ENCODE measurements at regions not wholly inside any gene's neighbourhood (a gene's known extent, or its start where the extent isn't known, plus 50 kb on each side); places are given as distances from the start of the nearest gene placed in this dataset.

DNA sequence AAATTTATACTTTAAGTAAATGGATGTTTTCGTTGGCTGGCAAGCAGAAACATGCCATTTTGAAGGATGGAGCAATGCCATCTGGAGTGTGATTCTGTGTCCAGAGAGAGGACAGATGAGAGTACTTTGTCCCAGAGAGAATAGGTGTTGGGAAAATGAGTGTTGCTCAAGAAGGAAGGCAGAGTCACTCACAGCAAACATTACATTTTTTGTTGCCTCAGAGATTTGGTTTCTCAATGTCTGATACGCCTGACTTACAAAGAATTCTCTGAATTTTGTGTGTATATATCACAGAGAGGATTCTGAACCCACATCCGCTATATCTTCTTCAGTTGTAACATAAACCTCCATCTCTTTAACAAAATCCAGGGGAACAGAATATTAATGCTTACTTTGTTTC lies 102.8 kb upstream of the PCDH18 start:
- no peaks in the 10 kb centered on the region for H3K27me3 ChIP-seq (ENCODE audit: control insufficient read depth in 3 of 3, insufficient read depth in 3 of 3, low read depth in 1 of 3, low read length in 3 of 3)
- DNase-seq (ENCODE audit: low spot score) = no peak
- H2AK5ac ChIP-seq (ENCODE audit: low read depth, low read length) = no peak overlapping the region
- no peak overlapping the region for H2BK15ac ChIP-seq (ENCODE audit: low read length)
- peaks cover 3% of the 10 kb centered on the region in 2 donors for H3K9me3 ChIP-seq (replicated peaks in 1 of 2; ENCODE audit: control insufficient read depth in 2 of 2, insufficient read depth in 1 of 2, low read depth in 1 of 2, low read length in 2 of 2)
- H2BK120ac ChIP-seq (ENCODE audit: low read depth, low read length) = no peak overlapping the region
- peaks cover 0 to 2% of the 10 kb centered on the region in 2 donors for H3K4me1 ChIP-seq (ENCODE audit: control insufficient read depth in 2 of 2, insufficient read depth in 1 of 2, low read depth in 1 of 2, low read length in 2 of 2)
- H3K4me2 ChIP-seq (ENCODE audit: insufficient read depth, low read length, poor library complexity, severe bottlenecking) = no peak overlapping the region
- peak overlapping the region; percentile 38 for H2AFZ ChIP-seq (ENCODE audit: low read length)
- H3K14ac ChIP-seq (ENCODE audit: low read length) = no peak overlapping the region
- no peak overlapping the region for H2BK12ac ChIP-seq (ENCODE audit: low read length)
- H3K4me3 ChIP-seq (ENCODE audit: low read length in 2 of 2) = no peak overlapping the region
- no peak overlapping the region for H3K27ac ChIP-seq (replicated peaks; ENCODE audit: low read length)
- WGBS, 2 donors (ENCODE audit: extremely low coverage in 2 of 2, insufficient read length in 2 of 2, insufficient replicate concordance in 1 of 2) = no CpG with 5 or more reads among the region's 3 CpGs
- H3K79me1 ChIP-seq (ENCODE audit: low read depth, low read length) = no peaks in the 10 kb centered on the region
- H3K4ac ChIP-seq (ENCODE audit: low read length) = no peak overlapping the region
- no peak overlapping the region for H3K9ac ChIP-seq (ENCODE audit: low read depth, low read length, poor library complexity)
- no peak overlapping the region for H2BK5ac ChIP-seq (ENCODE audit: low read length)
- H4K91ac ChIP-seq (ENCODE audit: low read depth, low read length, poor library complexity) = no peak overlapping the region
- no peaks in the 10 kb centered on the region for H3K36me3 ChIP-seq (replicated peaks in 1 of 2; ENCODE audit: control insufficient read depth in 2 of 2, insufficient read depth in 2 of 2, low read length in 2 of 2)
- no peak overlapping the region for H4K8ac ChIP-seq (ENCODE audit: low read depth, low read length)
- H3K18ac ChIP-seq (ENCODE audit: low read length) = no peak overlapping the region
- no peak overlapping the region for H3K23ac ChIP-seq (ENCODE audit: low read depth, low read length, poor library complexity)

DNA sequence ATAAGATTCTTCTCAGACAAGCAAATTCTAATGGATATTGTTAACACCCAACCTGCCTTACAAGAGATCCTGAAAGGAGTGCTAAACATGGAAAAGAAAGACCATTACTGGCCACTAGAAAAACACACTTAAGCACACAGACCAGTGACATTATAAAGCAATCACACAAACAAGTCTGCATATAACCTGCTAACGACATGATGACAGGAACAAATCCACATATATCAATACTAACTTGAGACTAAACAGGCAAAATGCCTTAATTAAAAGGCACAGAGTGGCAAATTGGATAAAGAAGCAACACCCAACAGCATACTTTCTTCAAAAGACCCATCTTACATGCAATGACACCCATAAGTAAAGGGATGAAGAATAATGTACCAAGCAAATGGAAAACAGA lies 100.5 kb upstream of the PCDH18 start:
- no peak overlapping the region for H3K14ac ChIP-seq (ENCODE audit: low read length)
- H3K4me3 ChIP-seq (ENCODE audit: low read length in 2 of 2) = no peak overlapping the region
- H3K27me3 ChIP-seq (ENCODE audit: control insufficient read depth in 3 of 3, insufficient read depth in 3 of 3, low read depth in 1 of 3, low read length in 3 of 3) = no peaks in the 10 kb centered on the region
- no peak overlapping the region for H3K18ac ChIP-seq (ENCODE audit: low read length)
- H3K36me3 ChIP-seq (replicated peaks in 1 of 2; ENCODE audit: control insufficient read depth in 2 of 2, insufficient read depth in 2 of 2, low read length in 2 of 2) = no peaks in the 10 kb centered on the region
- H3K4me2 ChIP-seq (ENCODE audit: insufficient read depth, low read length, poor library complexity, severe bottlenecking) = no peak overlapping the region
- H2BK12ac ChIP-seq (ENCODE audit: low read length) = no peak overlapping the region
- H3K4ac ChIP-seq (ENCODE audit: low read length) = no peak overlapping the region
- H3K79me1 ChIP-seq (ENCODE audit: low read depth, low read length) = no peaks in the 10 kb centered on the region
- DNase-seq (ENCODE audit: low spot score) = no peak
- no peak overlapping the region for H2AK5ac ChIP-seq (ENCODE audit: low read depth, low read length)
- H3K23ac ChIP-seq (ENCODE audit: low read depth, low read length, poor library complexity) = no peak overlapping the region
- no peak overlapping the region for H2AFZ ChIP-seq (ENCODE audit: low read length)
- no peak overlapping the region for H2BK120ac ChIP-seq (ENCODE audit: low read depth, low read length)
- no peak overlapping the region for H2BK5ac ChIP-seq (ENCODE audit: low read length)
- H2BK15ac ChIP-seq (ENCODE audit: low read length) = no peak overlapping the region
- no peak overlapping the region for H4K91ac ChIP-seq (ENCODE audit: low read depth, low read length, poor library complexity)
- no peak overlapping the region for H4K8ac ChIP-seq (ENCODE audit: low read depth, low read length)
- H3K27ac ChIP-seq (replicated peaks; ENCODE audit: low read length) = no peak overlapping the region
- peaks cover 3% of the 10 kb centered on the region in 2 donors for H3K9me3 ChIP-seq (replicated peaks in 1 of 2; ENCODE audit: control insufficient read depth in 2 of 2, insufficient read depth in 1 of 2, low read depth in 1 of 2, low read length in 2 of 2)
- no peak overlapping the region for H3K9ac ChIP-seq (ENCODE audit: low read depth, low read length, poor library complexity)
- peaks cover 0 to 2% of the 10 kb centered on the region in 2 donors for H3K4me1 ChIP-seq (ENCODE audit: control insufficient read depth in 2 of 2, insufficient read depth in 1 of 2, low read depth in 1 of 2, low read length in 2 of 2)
- WGBS, 2 donors (ENCODE audit: extremely low coverage in 2 of 2, insufficient read length in 2 of 2, insufficient replicate concordance in 1 of 2) = no CpG with 5 or more reads among the region's 1 CpG

DNA sequence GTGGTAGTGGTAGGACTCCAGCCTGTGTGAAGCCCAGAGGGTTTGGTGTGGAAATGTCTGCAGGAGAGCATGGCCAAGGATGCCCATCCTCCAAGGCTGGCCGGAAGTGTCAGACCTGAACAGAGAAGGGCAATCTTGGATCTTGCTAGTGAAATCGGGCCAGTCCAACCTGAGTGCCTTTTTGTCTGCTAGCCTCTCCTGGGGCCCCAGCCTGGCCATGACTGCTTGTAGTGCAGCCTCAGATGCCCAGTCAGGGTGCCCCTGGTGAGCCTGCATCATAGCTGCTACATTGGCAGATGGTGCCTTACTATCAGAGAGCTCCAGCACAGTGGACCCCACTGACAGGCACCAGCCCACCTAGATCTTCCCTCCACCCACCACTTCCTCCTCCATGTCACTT lies 99.3 kb upstream of the PCDH18 start:
- no peaks in the 10 kb centered on the region for H3K36me3 ChIP-seq (replicated peaks in 1 of 2; ENCODE audit: control insufficient read depth in 2 of 2, insufficient read depth in 2 of 2, low read length in 2 of 2)
- H3K4ac ChIP-seq (ENCODE audit: low read length) = peak overlapping the region; percentile 53
- H3K4me2 ChIP-seq (ENCODE audit: insufficient read depth, low read length, poor library complexity, severe bottlenecking) = no peak overlapping the region
- no peak overlapping the region for H3K9ac ChIP-seq (ENCODE audit: low read depth, low read length, poor library complexity)
- H3K4me1 ChIP-seq (ENCODE audit: control insufficient read depth in 2 of 2, insufficient read depth in 1 of 2, low read depth in 1 of 2, low read length in 2 of 2) = peaks cover 2 to 4% of the 10 kb centered on the region in 2 donors
- peak overlapping the region; percentile 91 for H2AK5ac ChIP-seq (ENCODE audit: low read depth, low read length)
- H3K18ac ChIP-seq (ENCODE audit: low read length) = peak overlapping the region; percentile 48
- H3K14ac ChIP-seq (ENCODE audit: low read length) = peak overlapping the region; percentile 38
- no peak overlapping the region for H2AFZ ChIP-seq (ENCODE audit: low read length)
- peaks cover 3% of the 10 kb centered on the region in 2 donors for H3K9me3 ChIP-seq (replicated peaks in 1 of 2; ENCODE audit: control insufficient read depth in 2 of 2, insufficient read depth in 1 of 2, low read depth in 1 of 2, low read length in 2 of 2)
- no peak overlapping the region for H4K8ac ChIP-seq (ENCODE audit: low read depth, low read length)
- peak overlapping the region; percentile 92 for H2BK15ac ChIP-seq (ENCODE audit: low read length)
- H3K27ac ChIP-seq (replicated peaks; ENCODE audit: low read length) = no peak overlapping the region
- peak overlapping the region; percentile 72 for H4K91ac ChIP-seq (ENCODE audit: low read depth, low read length, poor library complexity)
- H2BK120ac ChIP-seq (ENCODE audit: low read depth, low read length) = no peak overlapping the region
- H2BK5ac ChIP-seq (ENCODE audit: low read length) = peak overlapping the region; percentile 90
- H3K23ac ChIP-seq (ENCODE audit: low read depth, low read length, poor library complexity) = no peak overlapping the region
- H3K4me3 ChIP-seq (ENCODE audit: low read length in 2 of 2) = no peak overlapping the region
- H3K27me3 ChIP-seq (ENCODE audit: control insufficient read depth in 3 of 3, insufficient read depth in 3 of 3, low read depth in 1 of 3, low read length in 3 of 3) = no peaks in the 10 kb centered on the region
- peak overlapping the region; percentile 84 for H2BK12ac ChIP-seq (ENCODE audit: low read length)
- no peak for DNase-seq (ENCODE audit: low spot score)
- no peaks in the 10 kb centered on the region for H3K79me1 ChIP-seq (ENCODE audit: low read depth, low read length)
- WGBS, 2 donors (ENCODE audit: extremely low coverage in 2 of 2, insufficient read length in 2 of 2, insufficient replicate concordance in 1 of 2) = no CpG with 5 or more reads among the region's 2 CpGs

DNA sequence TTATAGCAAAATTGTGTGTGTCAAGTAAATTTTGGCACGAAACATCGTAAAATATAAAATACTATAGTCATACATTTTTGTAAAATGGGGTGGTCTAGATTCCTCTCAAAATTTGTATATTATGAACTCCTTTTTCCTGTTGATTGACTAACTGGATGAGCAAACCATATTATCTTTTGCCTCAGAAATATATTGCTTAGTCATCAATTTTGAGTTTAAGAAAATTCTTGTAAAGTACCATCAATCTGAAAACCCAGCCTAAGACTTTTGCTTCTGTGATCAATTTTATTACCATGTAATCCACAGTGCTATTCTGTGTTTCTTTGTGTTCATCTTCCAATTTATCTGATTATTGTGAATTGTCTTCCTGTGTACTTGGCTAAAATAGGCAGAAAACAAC lies 98.0 kb upstream of the PCDH18 start:
- Histone ChIP-seq H3K36me3 (replicated peaks in 1 of 2; ENCODE audit: control insufficient read depth in 2 of 2, insufficient read depth in 2 of 2, low read length in 2 of 2) (no peaks in the 10 kb centered on the region), H2BK15ac (ENCODE audit: low read length) (no peak overlapping the region), H3K79me1 (ENCODE audit: low read depth, low read length) (no peaks in the 10 kb centered on the region), H3K9ac (ENCODE audit: low read depth, low read length, poor library complexity) (no peak overlapping the region), H3K27ac (replicated peaks; ENCODE audit: low read length) (no peak overlapping the region), H2AFZ (ENCODE audit: low read length) (no peak overlapping the region), H3K23ac (ENCODE audit: low read depth, low read length, poor library complexity) (no peak overlapping the region), H3K27me3 (ENCODE audit: control insufficient read depth in 3 of 3, insufficient read depth in 3 of 3, low read depth in 1 of 3, low read length in 3 of 3) (no peaks in the 10 kb centered on the region), H2AK5ac (ENCODE audit: low read depth, low read length) (no peak overlapping the region), H4K8ac (ENCODE audit: low read depth, low read length) (no peak overlapping the region), H3K14ac (ENCODE audit: low read length) (no peak overlapping the region), H3K18ac (ENCODE audit: low read length) (no peak overlapping the region), H4K91ac (ENCODE audit: low read depth, low read length, poor library complexity) (no peak overlapping the region), H3K4me1 (ENCODE audit: control insufficient read depth in 2 of 2, insufficient read depth in 1 of 2, low read depth in 1 of 2, low read length in 2 of 2) (peaks cover 2 to 4% of the 10 kb centered on the region in 2 donors), H3K9me3 (replicated peaks in 1 of 2; ENCODE audit: control insufficient read depth in 2 of 2, insufficient read depth in 1 of 2, low read depth in 1 of 2, low read length in 2 of 2) (peaks cover 3% of the 10 kb centered on the region in 2 donors), H2BK5ac (ENCODE audit: low read length) (no peak overlapping the region), H3K4me3 (ENCODE audit: low read length in 2 of 2) (no peak overlapping the region), H2BK120ac (ENCODE audit: low read depth, low read length) (no peak overlapping the region), H3K4me2 (ENCODE audit: insufficient read depth, low read length, poor library complexity, severe bottlenecking) (no peak overlapping the region), H3K4ac (ENCODE audit: low read length) (no peak overlapping the region), H2BK12ac (ENCODE audit: low read length) (no peak overlapping the region)
- no peak for DNase-seq (ENCODE audit: low spot score)
- no CpG with 5 or more reads among the region's 2 CpGs for WGBS, 2 donors (ENCODE audit: extremely low coverage in 2 of 2, insufficient read length in 2 of 2, insufficient replicate concordance in 1 of 2)

Measured in neuronal stem cell (in vitro differentiated cells).